ENCODE measurements at regions not wholly inside any gene's neighbourhood (a gene's known extent, or its start where the extent isn't known, plus 50 kb on each side); places are given as distances from the start of the nearest gene placed in this dataset.
A peak's percentile ranks its signal among the peaks of the same experiment; 100 is the strongest.

GRCh38 chr3:8254489-8254888 is 247.1 kb upstream of the LMCD1 start:
- DNase-seq (ENCODE audit: low spot score): no peak

GRCh38 chr3:8255725-8256124 is 245.9 kb upstream of the LMCD1 start:
- no peak for DNase-seq (ENCODE audit: low spot score)

- DNase-seq (ENCODE audit: low spot score): no peak
Observed at GRCh38 chr3:8256441-8257071, 245.1 kb upstream of the LMCD1 start.

- no peak for DNase-seq (ENCODE audit: low spot score)
Observed at GRCh38 chr3:8261018-8261417, 240.6 kb upstream of the LMCD1 start.

GRCh38 chr3:8266730-8267131 is 234.9 kb upstream of the LMCD1 start:
- DNase-seq (ENCODE audit: low spot score): no peak

GRCh38 chr3:8273479-8273878 is 228.1 kb upstream of the LMCD1 start:
- no peak for DNase-seq (ENCODE audit: low spot score)

GRCh38 chr3:8276056-8276455 is 225.6 kb upstream of the LMCD1 start:
- no peak for DNase-seq (ENCODE audit: low spot score)

- no peak for DNase-seq (ENCODE audit: low spot score)
Observed at GRCh38 chr3:8276506-8276905, 225.1 kb upstream of the LMCD1 start.

GRCh38 chr3:8278448-8278847 is 223.2 kb upstream of the LMCD1 start:
- DNase-seq (ENCODE audit: low spot score): no peak

- DNase-seq (ENCODE audit: low spot score): no peak
Observed at GRCh38 chr3:8279476-8279875, 222.1 kb upstream of the LMCD1 start.

- no peak for DNase-seq (ENCODE audit: low spot score)
Observed at GRCh38 chr3:8279886-8280550, 221.6 kb upstream of the LMCD1 start.

- DNase-seq (ENCODE audit: low spot score): no peak
Observed at GRCh38 chr3:8282541-8283165, 219.0 kb upstream of the LMCD1 start.

GRCh38 chr3:8283193-8283592 is 218.4 kb upstream of the LMCD1 start:
- no peak for DNase-seq (ENCODE audit: low spot score)

- no peak for DNase-seq (ENCODE audit: low spot score)
Observed at GRCh38 chr3:8286086-8286485, 215.5 kb upstream of the LMCD1 start.

GRCh38 chr3:8286749-8287148 is 214.9 kb upstream of the LMCD1 start:
- no peak for DNase-seq (ENCODE audit: low spot score)

- no peak for DNase-seq (ENCODE audit: low spot score)
Observed at GRCh38 chr3:8290611-8291010, 211.0 kb upstream of the LMCD1 start.

GRCh38 chr3:8296461-8296860 is 205.2 kb upstream of the LMCD1 start:
- no peak for DNase-seq (ENCODE audit: low spot score)

GRCh38 chr3:8298021-8298954 is 203.3 kb upstream of the LMCD1 start:
- no peak for DNase-seq (ENCODE audit: low spot score)

- peak; percentile 10 for DNase-seq (ENCODE audit: low spot score)
Observed at GRCh38 chr3:8301977-8302735, 199.5 kb upstream of the LMCD1 start.

GRCh38 chr3:8303466-8303865 is 198.2 kb upstream of the LMCD1 start:
- DNase-seq (ENCODE audit: low spot score): no peak

GRCh38 chr3:8305371-8305770 is 196.3 kb upstream of the LMCD1 start:
- no peak for DNase-seq (ENCODE audit: low spot score)

Measured in germinal center (tissue), 1 donor.